HepG2 (cell line): ENCODE measurements at regions not wholly inside any gene's neighbourhood (a gene's known extent, or its start where the extent isn't known, plus 50 kb on each side); places are given as distances from the start of the nearest gene placed in this dataset.

Source experiments
- ATAC-seq: fragments of 200-7000 bp; cut with Tn5 transposase; 3 replicates; pipeline ENCODE4 v1.9.1; 2020; ENCODE audit warnings: mild to moderate bottlenecking, moderate library complexity
- BruUV-seq: library from RNA; stranded (reverse); fragments of 400-500 nt; replicated peaks from 2 replicates; lab custom pipeline; 2021; lab: Mats Ljungman, UMichigan
- CTCF ChIA-PET: fragments of 300-600 bp; formaldehyde crosslinking; extraction: SDS; loops from one replicate; lab custom pipeline; 2021; ENCODE audit warnings: low total read pairs, inconsistent platforms, low intra/inter-chr PET ratio; lab: Yijun Ruan, JAX
- POLR2A ChIA-PET: fragments of 350-600 bp; sonication (Branson Sonifier 250); formaldehyde crosslinking; loops from one replicate; lab custom pipeline; 2020; ENCODE audit warnings: antibody characterized with exemption, inconsistent platforms; lab: Yijun Ruan, JAX
- DNase-seq: peaks from one replicate; pipeline ENCODE4 v3.0.0-alpha.2; 2015; ENCODE audit warnings: low spot score
- FAIRE-seq: peaks from 3 replicates; lab custom pipeline; 2011; peaks lifted over from hg19 to GRCh38; lab: Jason Lieb, UNC
- H2AFZ ChIP-seq: one replicate; pipeline ENCODE4 v1.6.1; 2011; ENCODE audit warnings: low read length, inconsistent platforms
- H3K27ac ChIP-seq: fragments of 300-600 bp; 3 replicates; pipeline ENCODE4 v1.8.0; 2011; ENCODE audit warnings: mixed run types, mild to moderate bottlenecking, mixed read lengths, low read length, inconsistent platforms; ENCODE audit not compliant: insufficient read depth; ENCODE audit errors: extremely low read length
- H3K27me3 ChIP-seq, 2 experiments: fragments of 200-600 bp in 1 of 2; 2 replicates in 1 of 2; 3 replicates in 1 of 2; pipeline versions ENCODE4 v1.6.0 to v1.8.0; 2011; ENCODE audit warnings: low read length in 2 of 2, mild to moderate bottlenecking in 2 of 2, moderate library complexity in 2 of 2, inconsistent platforms in 1 of 2; ENCODE audit not compliant: insufficient read depth in 2 of 2, control insufficient read depth in 1 of 2
- H3K36me3 ChIP-seq, 2 experiments: fragments of 200-600 bp in 1 of 2; replicated peaks in 1 of 2; 2 replicates in 1 of 2; 3 replicates in 1 of 2; pipeline versions ENCODE4 v1.5.1 to v1.8.0; 2011; ENCODE audit warnings: low read length in 2 of 2, inconsistent platforms in 1 of 2; ENCODE audit not compliant: insufficient read depth in 2 of 2, control insufficient read depth in 1 of 2
- H3K4me1 ChIP-seq: 2 replicates; pipeline ENCODE4 v1.5.1; 2012; ENCODE audit warnings: low read length, inconsistent platforms; ENCODE audit not compliant: insufficient read depth
- H3K4me2 ChIP-seq: 2 replicates; pipeline ENCODE4 v1.6.0; 2011; ENCODE audit warnings: low read depth, low read length, inconsistent platforms
- H3K4me3 ChIP-seq, 3 experiments: fragments of 200-600 bp in 1 of 3; sonication (generic), shearing (Covaris generic) in 1 of 3; replicated peaks in 1 of 3; 2 replicates each; pipeline ENCODE4 v1.5.1; 2011 to 2016; ENCODE audit warnings: low read length in 3 of 3, inconsistent platforms in 2 of 3, low read depth in 2 of 3, mild to moderate bottlenecking in 2 of 3, control low read depth in 1 of 3, mixed read lengths in 1 of 3; ENCODE audit not compliant: insufficient read depth in 1 of 3
- H3K79me2 ChIP-seq: one replicate; pipeline ENCODE4 v1.6.1; 2011; ENCODE audit warnings: low read length, inconsistent platforms; ENCODE audit not compliant: insufficient read depth
- H3K9ac ChIP-seq: 2 replicates; pipeline ENCODE4 v1.6.0; 2011; ENCODE audit warnings: mild to moderate bottlenecking, low read depth, low read length, inconsistent platforms; ENCODE audit not compliant: insufficient read depth
- H3K9me3 ChIP-seq: 2 replicates; pipeline ENCODE4 v1.5.1; 2012; ENCODE audit warnings: mild to moderate bottlenecking, low read length
- H4K20me1 ChIP-seq: 2 replicates; pipeline ENCODE4 v1.6.0; 2011; ENCODE audit warnings: inconsistent platforms, mild to moderate bottlenecking, low read length, moderate library complexity; ENCODE audit not compliant: insufficient read depth
- DNMT3B ChIP-seq: conservative IDR thresholded peaks from 2 replicates; pipeline ENCODE4 v1.6.1; 2016; ENCODE audit warnings: missing biosample characterization, control low read depth
- FUBP1 ChIP-seq: sonication (generic); formaldehyde crosslinking; IDR thresholded peaks from 2 replicates; pipeline ENCODE4 v1.5.1; 2020; ENCODE audit warnings: missing genetic modification reagents, mild to moderate bottlenecking, borderline replicate concordance
- KLF9 ChIP-seq: IDR thresholded peaks from 2 replicates; pipeline ENCODE4 v1.6.1; 2016; ENCODE audit warnings: low read depth
- PLRG1 ChIP-seq: fragments of 450-650 bp; conservative IDR thresholded peaks from 2 replicates; pipeline ENCODE4 v1.6.1; 2016
- SRSF1 ChIP-seq: fragments of 200-400 bp; formaldehyde crosslinking; optimal IDR thresholded peaks from 2 replicates; pipeline ENCODE3; 2017; ENCODE audit warnings: mild to moderate bottlenecking, low read depth, low read length, moderate library complexity
- TFDP2 ChIP-seq: sonication (generic); formaldehyde crosslinking; IDR thresholded peaks from 2 replicates; pipeline ENCODE4 v1.4.0; 2020; ENCODE audit warnings: missing genetic modification reagents
- ZBTB39 ChIP-seq: sonication (generic); formaldehyde crosslinking; IDR thresholded peaks from 2 replicates; pipeline ENCODE4 v1.5.0; 2020; ENCODE audit warnings: missing genetic modification reagents
- ZNF101 ChIP-seq: sonication (generic); formaldehyde crosslinking; IDR thresholded peaks from 2 replicates; pipeline ENCODE4 v1.4.0; 2020; ENCODE audit warnings: mild to moderate bottlenecking, low read depth, missing genetic modification reagents, borderline replicate concordance
- ZNF260 ChIP-seq: sonication (generic); formaldehyde crosslinking; IDR thresholded peaks from 2 replicates; pipeline ENCODE4 v1.4.0; 2020; ENCODE audit warnings: missing genetic modification reagents, low read depth, mild to moderate bottlenecking, borderline replicate concordance
- ZNF513 ChIP-seq: sonication (generic); formaldehyde crosslinking; conservative IDR thresholded peaks from 2 replicates; pipeline ENCODE4 v1.5.0; 2020; ENCODE audit warnings: missing genetic modification reagents
- WGBS: methylation state at CpG from one replicate; pipeline ENCODE4 v1.1.6; 2017; ENCODE audit warnings: low lambda C conversion rate; 5-methylcytosine and 5-hydroxymethylcytosine counted together
- in situ Hi-C: cut with HindIII; loops from 2 replicates; pipeline ENCODE4 v1.10.0; 2017; ENCODE audit warnings: low pct_unique_long_range_greater_than_20kb; ENCODE audit not compliant: extremely low pct_ligation_motif_present
- intact Hi-C: fragments of 100-400 bp; cut with micrococcal nuclease; formaldehyde crosslinking; loops from one replicate; pipeline ENCODE4 v1.10.0; 2022; ENCODE audit not compliant: unreplicated experiment

GRCh38 chr2:108161298-108161697 is 78.5 kb upstream of the SULT1C3 start:
- intact Hi-C loops: no loop called here
- no peaks in the 10 kb centered on the region for H3K79me2 ChIP-seq
- H3K27me3 ChIP-seq: no peaks in the 10 kb centered on the region; a peak in 1 of 5 replicates
- H3K27ac ChIP-seq: no peak overlapping the region
- H2AFZ ChIP-seq: no peak overlapping the region
- in situ Hi-C loops: loop anchor here (25.0 kb wide), 1 partner anchor 1524 kb away; no protein-coding TSS in a partner anchor
- no peak for ATAC-seq
- POLR2A ChIA-PET: no interaction called here
- no peak overlapping the region for H3K4me2 ChIP-seq
- H3K4me1 ChIP-seq: no peaks in the 10 kb centered on the region
- no peaks in the 10 kb centered on the region for H3K36me3 ChIP-seq
- no peak overlapping the region for H3K9ac ChIP-seq
- WGBS: 0% methylated on average over 1 of the region's 1 CpG
- no peak overlapping the region for H3K4me3 ChIP-seq
- no peak for FAIRE-seq
- CTCF ChIA-PET: no interaction called here
- no peaks in the 10 kb centered on the region for H3K9me3 ChIP-seq
- TF ChIP-seq ZNF513 (CRISPR knock-in tag) (no peak), FUBP1 (no peak), SRSF1 (no peak), DNMT3B (no peak)
- TF ChIP-seq, all 625 proteins: peak for 0
- no peak for DNase-seq
- no peaks in the 10 kb centered on the region for H4K20me1 ChIP-seq
- BruUV-seq: no TSS peak

- H3K27me3 ChIP-seq: no peaks in the 10 kb centered on the region
- H3K27ac ChIP-seq: no peak overlapping the region
- POLR2A ChIA-PET: no interaction called here
- FAIRE-seq (no peak), ATAC-seq (no peak), DNase-seq (no peak)
- H4K20me1 ChIP-seq: no peaks in the 10 kb centered on the region
- H3K9me3 ChIP-seq: no peaks in the 10 kb centered on the region
- in situ Hi-C loops (loop anchor here (25.0 kb wide), 1 partner anchor 1527 kb away; no protein-coding TSS in a partner anchor), intact Hi-C loops (no loop called here)
- no peaks in the 10 kb centered on the region for H3K36me3 ChIP-seq
- CTCF ChIA-PET: no interaction called here
- no peak overlapping the region for H3K4me2 ChIP-seq
- no peak overlapping the region for H2AFZ ChIP-seq
- H3K79me2 ChIP-seq: no peaks in the 10 kb centered on the region
- H3K9ac ChIP-seq: no peak overlapping the region
- H3K4me3 ChIP-seq: no peak overlapping the region
- BruUV-seq: no TSS peak
- WGBS: 0% methylated on average over 2 of the region's 2 CpGs
- no peaks in the 10 kb centered on the region for H3K4me1 ChIP-seq
- TF ChIP-seq ZNF260 (CRISPR knock-in tag) (no peak), KLF9 (no peak), PLRG1 (no peak), ZNF101 (CRISPR knock-in tag) (no peak), ZBTB39 (no peak), TFDP2 (CRISPR knock-in tag) (no peak)
Observed at GRCh38 chr2:108164318-108164717, 75.5 kb upstream of the SULT1C3 start.
